ENCODE measurements at regions not wholly inside any gene's neighbourhood (a gene's known extent, or its start where the extent isn't known, plus 50 kb on each side); places are given as distances from the start of the nearest gene placed in this dataset.

GRCh38 chr3:5861151-5861550, 673.6 kb downstream of the EDEM1 start:
- ATAC-seq: no peak
- TF ChIP-seq ZNF565 (CRISPR knock-in tag; conservative IDR thresholded peaks at IDR 0.05; ENCODE audit: low read depth) (no peak), TOX (CRISPR knock-in tag; IDR thresholded peaks at IDR 0.05; ENCODE audit: borderline replicate concordance) (no peak)

- TF ChIP-seq CSRNP3 (CRISPR knock-in tag; IDR thresholded peaks at IDR 0.05) (no peak), ZC3H10 (CRISPR knock-in tag; IDR thresholded peaks at IDR 0.05) (no peak), CREB5 (CRISPR knock-in tag; IDR thresholded peaks at IDR 0.05; ENCODE audit: low read depth) (no peak), ZNF70 (CRISPR knock-in tag; IDR thresholded peaks at IDR 0.05) (no peak), SNAI2 (CRISPR knock-in tag; IDR thresholded peaks at IDR 0.05) (no peak), POU6F1 (CRISPR knock-in tag; IDR thresholded peaks at IDR 0.05; ENCODE audit: borderline replicate concordance, low read depth) (no peak), ZNF565 (CRISPR knock-in tag; conservative IDR thresholded peaks at IDR 0.05; ENCODE audit: low read depth) (no peak), TSHZ2 (CRISPR knock-in tag; IDR thresholded peaks at IDR 0.05) (no peak), CSDC2 (CRISPR knock-in tag; IDR thresholded peaks at IDR 0.05) (no peak), TCF4 (CRISPR knock-in tag; IDR thresholded peaks at IDR 0.05; ENCODE audit: borderline replicate concordance) (no peak), RARB (CRISPR knock-in tag; IDR thresholded peaks at IDR 0.05) (no peak), ISL1 (CRISPR knock-in tag; IDR thresholded peaks at IDR 0.05) (no peak)
Observed at GRCh38 chr3:5874931-5875341, 687.4 kb downstream of the EDEM1 start.

GRCh38 chr3:5888851-5889250, 701.3 kb downstream of the EDEM1 start:
- TF ChIP-seq ZNF565 (CRISPR knock-in tag; conservative IDR thresholded peaks at IDR 0.05; ENCODE audit: low read depth) (no peak), CSDC2 (CRISPR knock-in tag; IDR thresholded peaks at IDR 0.05) (no peak)

More at GRCh38 chr3:5874931-5875341, 687.4 kb downstream of the EDEM1 start:
- no peak for ATAC-seq

GRCh38 chr3:5889374-5889773, 701.9 kb downstream of the EDEM1 start:
- no peak for TF ChIP-seq ZNF70 (CRISPR knock-in tag; IDR thresholded peaks at IDR 0.05)
- no peak for TF ChIP-seq ZC3H10 (CRISPR knock-in tag; IDR thresholded peaks at IDR 0.05)
- no peak for TF ChIP-seq GLIS3 (CRISPR knock-in tag; IDR thresholded peaks at IDR 0.05)
- TF ChIP-seq CSDC2 (CRISPR knock-in tag; IDR thresholded peaks at IDR 0.05): no peak
- TF ChIP-seq TOX (CRISPR knock-in tag; IDR thresholded peaks at IDR 0.05; ENCODE audit: borderline replicate concordance): no peak
- no peak for TF ChIP-seq ISL1 (CRISPR knock-in tag; IDR thresholded peaks at IDR 0.05)
- TF ChIP-seq CSRNP3 (CRISPR knock-in tag; IDR thresholded peaks at IDR 0.05): no peak
- no peak for TF ChIP-seq RARB (CRISPR knock-in tag; IDR thresholded peaks at IDR 0.05)
- no peak for TF ChIP-seq BACH2 (CRISPR knock-in tag; IDR thresholded peaks at IDR 0.05; ENCODE audit: borderline replicate concordance)
- no peak for TF ChIP-seq ZFP3 (CRISPR knock-in tag; IDR thresholded peaks at IDR 0.05)
- TF ChIP-seq ARNTL (CRISPR knock-in tag; IDR thresholded peaks at IDR 0.05; ENCODE audit: borderline replicate concordance, low read depth): no peak
- TF ChIP-seq OSR1 (CRISPR knock-in tag; IDR thresholded peaks at IDR 0.05): no peak
- TF ChIP-seq ZFP30 (CRISPR knock-in tag; IDR thresholded peaks at IDR 0.05): no peak
- TF ChIP-seq SNAI2 (CRISPR knock-in tag; IDR thresholded peaks at IDR 0.05): no peak
- TF ChIP-seq ZNF8 (CRISPR knock-in tag; IDR thresholded peaks at IDR 0.05): no peak
- ATAC-seq: no peak

More at GRCh38 chr3:5888851-5889250, 701.3 kb downstream of the EDEM1 start:
- no peak for ATAC-seq
